Duodenal mucosa (tissue), 2 donors: ENCODE measurements at regions not wholly inside any gene's neighbourhood (a gene's known extent, or its start where the extent isn't known, plus 50 kb on each side); places are given as distances from the start of the nearest gene placed in this dataset.

ENCODE experiments used
- H3K27ac ChIP-seq: one replicate; pipeline ENCODE4 v1.7.0; 2013; ENCODE audit warnings: low read depth, low read length
- H3K27me3 ChIP-seq, 2 donors: one replicate each; pipeline ENCODE4 v1.7.0; 2013; ENCODE audit warnings: low read length in 2 of 2, control low read depth in 1 of 2; ENCODE audit not compliant: insufficient read depth in 2 of 2, control insufficient read depth in 1 of 2
- H3K36me3 ChIP-seq, 2 donors: one replicate each; pipeline ENCODE4 v1.7.0; 2013; ENCODE audit warnings: low read length in 2 of 2, control low read depth in 1 of 2; ENCODE audit not compliant: insufficient read depth in 2 of 2, control insufficient read depth in 1 of 2
- H3K4me1 ChIP-seq, 2 donors: one replicate each; pipeline ENCODE4 v1.7.0; 2013; ENCODE audit warnings: low read length in 2 of 2, control low read depth in 1 of 2; ENCODE audit not compliant: insufficient read depth in 2 of 2, control insufficient read depth in 1 of 2
- H3K4me3 ChIP-seq, 2 donors: one replicate each; pipeline ENCODE4 v1.7.0; 2013; ENCODE audit warnings: low read length in 2 of 2, low read depth in 1 of 2
- H3K9ac ChIP-seq, 2 donors: one replicate each; pipeline ENCODE4 v1.7.0; 2013; ENCODE audit warnings: low read length in 2 of 2, low read depth in 1 of 2
- H3K9me3 ChIP-seq, 2 donors: one replicate each; pipeline ENCODE4 v1.7.0; 2013; ENCODE audit warnings: low read length in 2 of 2, control low read depth in 1 of 2; ENCODE audit not compliant: control insufficient read depth in 1 of 2

GRCh38 chr6:12440981-12441380 is 150.8 kb downstream of the EDN1 start:
- Histone ChIP-seq H3K9me3 (no peaks in the 10 kb centered on the region), H3K27me3 (no peaks in the 10 kb centered on the region), H3K4me3 (no peak overlapping the region), H3K4me1 (peaks cover 0 to 11% of the 10 kb centered on the region in 2 donors), H3K27ac (no peak overlapping the region), H3K36me3 (no peaks in the 10 kb centered on the region), H3K9ac (no peak overlapping the region)

GRCh38 chr6:12442455-12442854 is 152.3 kb downstream of the EDN1 start:
- no peaks in the 10 kb centered on the region for H3K4me1 ChIP-seq
- H3K4me3 ChIP-seq, result no peak overlapping the region
- no peaks in the 10 kb centered on the region for H3K36me3 ChIP-seq

GRCh38 chr6:12446394-12446793 is 156.2 kb downstream of the EDN1 start:
- no peak overlapping the region for H3K27ac ChIP-seq
- no peaks in the 10 kb centered on the region for H3K36me3 ChIP-seq
- H3K9ac ChIP-seq, result no peak overlapping the region
- no peaks in the 10 kb centered on the region for H3K9me3 ChIP-seq
- no peaks in the 10 kb centered on the region for H3K4me1 ChIP-seq
- H3K27me3 ChIP-seq, result no peaks in the 10 kb centered on the region
- H3K4me3 ChIP-seq, result no peak overlapping the region

More at GRCh38 chr6:12442455-12442854, 152.3 kb downstream of the EDN1 start:
- no peak overlapping the region for H3K9ac ChIP-seq
- H3K27me3 ChIP-seq, result no peaks in the 10 kb centered on the region
- no peak overlapping the region for H3K27ac ChIP-seq
- H3K9me3 ChIP-seq, result no peaks in the 10 kb centered on the region

GRCh38 chr6:12449447-12449846 is 159.3 kb downstream of the EDN1 start:
- Histone ChIP-seq H3K9me3 (peaks cover 0 to 6% of the 10 kb centered on the region in 2 donors), H3K27me3 (no peaks in the 10 kb centered on the region), H3K36me3 (no peaks in the 10 kb centered on the region), H3K9ac (no peak overlapping the region), H3K4me1 (no peaks in the 10 kb centered on the region), H3K4me3 (no peak overlapping the region), H3K27ac (no peak overlapping the region)

- Histone ChIP-seq H3K9me3 (peaks cover 0 to 6% of the 10 kb centered on the region in 2 donors), H3K36me3 (no peaks in the 10 kb centered on the region), H3K9ac (no peak overlapping the region), H3K4me1 (no peaks in the 10 kb centered on the region), H3K27me3 (no peaks in the 10 kb centered on the region), H3K4me3 (no peak overlapping the region), H3K27ac (no peak overlapping the region)
Observed at GRCh38 chr6:12450467-12450866, 160.3 kb downstream of the EDN1 start.

GRCh38 chr6:12456343-12456742 is 166.2 kb downstream of the EDN1 start:
- Histone ChIP-seq H3K36me3 (no peaks in the 10 kb centered on the region), H3K4me1 (no peaks in the 10 kb centered on the region), H3K4me3 (no peak overlapping the region), H3K27ac (no peak overlapping the region), H3K27me3 (no peaks in the 10 kb centered on the region), H3K9ac (no peak overlapping the region), H3K9me3 (peaks cover 0 to 6% of the 10 kb centered on the region in 2 donors)

GRCh38 chr6:12457094-12457493 is 166.9 kb downstream of the EDN1 start:
- Histone ChIP-seq H3K4me3 (no peak overlapping the region), H3K27ac (no peak overlapping the region), H3K4me1 (no peaks in the 10 kb centered on the region), H3K9me3 (peaks cover 0 to 6% of the 10 kb centered on the region in 2 donors), H3K9ac (no peak overlapping the region), H3K27me3 (no peaks in the 10 kb centered on the region), H3K36me3 (no peaks in the 10 kb centered on the region)

GRCh38 chr6:12458558-12458957 is 168.4 kb downstream of the EDN1 start:
- Histone ChIP-seq H3K9ac (no peak overlapping the region), H3K9me3 (peaks cover 0 to under 1% of the 10 kb centered on the region in 2 donors), H3K36me3 (no peaks in the 10 kb centered on the region), H3K27me3 (no peaks in the 10 kb centered on the region), H3K27ac (no peak overlapping the region), H3K4me3 (no peak overlapping the region), H3K4me1 (no peaks in the 10 kb centered on the region)

- Histone ChIP-seq H3K36me3 (no peaks in the 10 kb centered on the region), H3K27me3 (no peaks in the 10 kb centered on the region), H3K4me3 (no peak overlapping the region), H3K27ac (no peak overlapping the region), H3K9ac (no peak overlapping the region), H3K4me1 (no peaks in the 10 kb centered on the region), H3K9me3 (no peaks in the 10 kb centered on the region)
Observed at GRCh38 chr6:12459945-12460661, 169.9 kb downstream of the EDN1 start.

- Histone ChIP-seq H3K4me3 (no peak overlapping the region), H3K9me3 (no peaks in the 10 kb centered on the region), H3K27me3 (no peaks in the 10 kb centered on the region), H3K9ac (no peak overlapping the region), H3K36me3 (no peaks in the 10 kb centered on the region), H3K27ac (no peak overlapping the region), H3K4me1 (no peaks in the 10 kb centered on the region)
Observed at GRCh38 chr6:12467706-12468670, 177.8 kb downstream of the EDN1 start.
